MM.1S (cell line): ENCODE measurements at regions not wholly inside any gene's neighbourhood (a gene's known extent, or its start where the extent isn't known, plus 50 kb on each side); places are given as distances from the start of the nearest gene placed in this dataset.
"Not testable (repeated sequence)": the region's sequence is repeated elsewhere in the genome, so short reads cannot be mapped to it uniquely, and the experiment has no call there.

Experiments
- CTCF ChIP-seq: fragments of 300-600 bp; sonication (generic); IDR thresholded peaks from 2 replicates; pipeline ENCODE4 v1.5.1; 2016; ENCODE audit warnings: antibody characterized with exemption, low read length, mixed read lengths
- EZH2phosphoT487 ChIP-seq: fragments of 300-600 bp; sonication (generic); IDR thresholded peaks from 2 replicates; pipeline ENCODE4 v1.6.1; 2018; ENCODE audit warnings: antibody characterized with exemption, low read length

- TF ChIP-seq CTCF, EZH2phosphoT487: not testable (repeated sequence)
These were observed 191.3 kb upstream of the DDX18 start for GRCh38 chr2:117623175-117623574.
